Glutamatergic neuron (in vitro differentiated cells): ENCODE measurements at regions not wholly inside any gene's neighbourhood (a gene's known extent, or its start where the extent isn't known, plus 50 kb on each side); places are given as distances from the start of the nearest gene placed in this dataset.
A peak's percentile ranks its signal among the peaks of the same experiment; 100 is the strongest.
"Not testable (repeated sequence)": the region's sequence is repeated elsewhere in the genome, so short reads cannot be mapped to it uniquely, and the experiment has no call there.

Experiments used
- DNase-seq: peaks from one replicate; pipeline ENCODE4 v3.0.0; 2022
- H3K27ac Mint-ChIP-seq: one replicate; pipeline ENCODE4 v1.8.0; 2020; ENCODE audit warnings: mild to moderate bottlenecking, mixed read lengths, inconsistent platforms; ENCODE audit not compliant: unreplicated experiment
- H3K27me3 Mint-ChIP-seq: one replicate; pipeline ENCODE4 v1.8.0; 2020; ENCODE audit warnings: mild to moderate bottlenecking, moderate library complexity, mixed read lengths, inconsistent platforms; ENCODE audit not compliant: unreplicated experiment
- H3K36me3 Mint-ChIP-seq: one replicate; pipeline ENCODE4 v1.8.0; 2020; ENCODE audit warnings: mild to moderate bottlenecking, mixed read lengths, inconsistent platforms; ENCODE audit not compliant: unreplicated experiment
- H3K4me1 Mint-ChIP-seq: one replicate; pipeline ENCODE4 v1.8.0; 2020; ENCODE audit warnings: mild to moderate bottlenecking, low read depth, mixed read lengths, inconsistent platforms; ENCODE audit not compliant: unreplicated experiment
- H3K4me3 Mint-ChIP-seq: one replicate; pipeline ENCODE4 v1.8.0; 2020; ENCODE audit warnings: mild to moderate bottlenecking, mixed read lengths, inconsistent platforms; ENCODE audit not compliant: unreplicated experiment
- H3K9me3 Mint-ChIP-seq: one replicate; pipeline ENCODE4 v1.8.0; 2020; ENCODE audit warnings: mild to moderate bottlenecking, moderate library complexity, mixed read lengths, inconsistent platforms; ENCODE audit not compliant: unreplicated experiment

DNA sequence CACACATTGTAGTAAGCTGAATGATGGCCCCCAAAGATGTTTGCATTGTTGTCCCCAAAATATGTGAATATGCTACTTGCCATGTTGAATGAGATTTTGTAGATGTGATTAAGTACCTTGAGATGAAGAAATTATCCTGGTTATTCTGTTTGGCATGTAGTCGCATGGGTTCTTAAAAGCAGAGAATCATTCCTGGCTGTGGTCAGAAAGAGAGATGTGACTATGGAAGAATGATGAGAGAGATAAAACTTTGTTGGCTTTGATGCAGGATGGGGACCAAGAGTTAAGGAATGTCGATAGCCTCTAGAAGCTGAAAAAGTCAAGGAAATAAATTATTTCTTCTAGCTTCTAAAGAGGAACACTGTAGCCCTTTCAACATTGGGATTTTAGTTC is 200.2 kb upstream of the ZNF322 start:
- H3K27me3 Mint-ChIP-seq, H3K36me3 Mint-ChIP-seq, H3K4me1 Mint-ChIP-seq, H3K27ac Mint-ChIP-seq, DNase-seq, H3K4me3 Mint-ChIP-seq, H3K9me3 Mint-ChIP-seq: not testable (repeated sequence)

DNA sequence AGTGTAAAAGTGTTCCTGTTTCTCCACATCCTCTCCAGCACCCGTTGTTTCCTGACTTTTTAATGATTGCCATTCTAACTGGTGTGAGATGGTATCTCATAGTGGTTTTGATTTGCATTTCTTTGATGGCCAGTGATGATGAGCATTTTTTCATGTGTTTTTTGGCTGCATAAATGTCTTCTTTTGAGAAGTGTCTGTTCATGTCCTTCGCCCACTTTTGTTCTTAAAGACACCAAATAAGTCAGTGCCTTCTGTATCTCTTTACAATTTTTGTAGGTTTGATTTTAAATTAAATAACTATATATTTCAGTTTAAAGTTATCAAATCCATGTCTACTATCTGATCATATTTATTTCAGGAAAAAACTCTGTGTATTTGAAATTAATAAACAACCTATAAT is 202.4 kb upstream of the ZNF322 start:
- not testable (repeated sequence) for DNase-seq, H3K9me3 Mint-ChIP-seq, H3K4me1 Mint-ChIP-seq

DNA sequence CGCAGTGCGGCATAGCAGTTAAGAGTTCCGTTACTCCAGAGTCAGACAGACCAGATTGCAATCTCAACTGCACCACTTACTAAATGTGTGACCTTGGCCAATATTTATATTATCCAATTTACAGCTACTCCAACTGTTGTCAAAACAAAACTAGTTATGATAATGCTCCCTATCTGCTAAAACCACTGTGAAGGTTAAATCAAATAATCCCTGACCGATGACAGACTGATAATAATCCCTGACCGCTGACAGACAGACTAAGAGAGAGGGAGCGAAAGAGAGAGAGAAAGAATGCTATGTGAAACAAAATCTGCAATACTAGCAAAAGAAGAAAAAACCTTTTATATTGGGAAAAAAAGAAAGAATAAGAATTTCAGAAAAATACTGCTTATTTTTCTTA is 204.1 kb upstream of the ZNF322 start:
- H3K9me3 Mint-ChIP-seq, H3K4me3 Mint-ChIP-seq, H3K36me3 Mint-ChIP-seq, DNase-seq, H3K4me1 Mint-ChIP-seq, H3K27ac Mint-ChIP-seq, H3K27me3 Mint-ChIP-seq: not testable (repeated sequence)

More for the DNA sequence above, 202.4 kb upstream of the ZNF322 start:
- not testable (repeated sequence) for H3K27me3 Mint-ChIP-seq, H3K4me3 Mint-ChIP-seq, H3K27ac Mint-ChIP-seq, H3K36me3 Mint-ChIP-seq

DNA sequence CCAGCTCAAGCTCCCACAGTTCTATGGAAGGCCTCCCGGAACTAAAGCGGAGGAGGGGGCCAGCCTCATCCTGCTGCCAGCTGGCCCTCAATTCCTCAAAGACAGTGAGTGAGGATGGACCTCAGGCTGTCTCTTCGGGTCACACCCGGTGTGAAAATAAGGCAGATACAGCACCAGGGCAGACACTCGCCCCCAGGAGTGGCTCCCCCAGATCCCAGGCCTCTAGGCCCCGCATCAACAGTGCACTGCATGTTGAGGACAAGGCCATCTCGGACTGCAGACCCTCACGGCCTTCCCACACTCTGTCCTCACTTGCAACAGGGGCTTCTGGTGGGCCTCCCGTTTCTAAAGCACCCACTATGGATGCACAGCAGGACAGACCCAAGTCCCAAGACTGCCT is 239.2 kb upstream of the ZNF322 start:
- not testable (repeated sequence) for H3K27me3 Mint-ChIP-seq, DNase-seq, H3K27ac Mint-ChIP-seq, H3K4me3 Mint-ChIP-seq, H3K4me1 Mint-ChIP-seq, H3K9me3 Mint-ChIP-seq, H3K36me3 Mint-ChIP-seq

DNA sequence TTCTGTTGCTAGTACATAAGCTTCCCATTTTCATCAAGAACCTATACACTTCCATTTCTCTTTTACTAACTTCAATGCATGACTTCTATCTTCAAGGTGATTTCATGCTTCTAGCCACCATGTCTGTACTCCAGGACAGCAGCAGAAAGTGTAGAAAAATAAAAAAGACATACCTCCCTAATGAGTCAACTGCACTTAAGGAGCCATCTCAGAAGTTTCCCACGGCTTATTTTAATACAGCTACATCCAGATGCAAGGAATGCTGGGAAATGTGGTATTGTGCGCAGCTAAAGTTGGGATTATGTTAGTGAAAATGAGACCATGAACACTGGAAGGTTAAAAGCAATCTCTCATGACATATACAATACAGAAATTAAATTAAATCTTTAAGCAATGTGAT is 264.7 kb upstream of the ZNF322 start:
- H3K4me1 Mint-ChIP-seq, DNase-seq, H3K4me3 Mint-ChIP-seq: not testable (repeated sequence)

DNA sequence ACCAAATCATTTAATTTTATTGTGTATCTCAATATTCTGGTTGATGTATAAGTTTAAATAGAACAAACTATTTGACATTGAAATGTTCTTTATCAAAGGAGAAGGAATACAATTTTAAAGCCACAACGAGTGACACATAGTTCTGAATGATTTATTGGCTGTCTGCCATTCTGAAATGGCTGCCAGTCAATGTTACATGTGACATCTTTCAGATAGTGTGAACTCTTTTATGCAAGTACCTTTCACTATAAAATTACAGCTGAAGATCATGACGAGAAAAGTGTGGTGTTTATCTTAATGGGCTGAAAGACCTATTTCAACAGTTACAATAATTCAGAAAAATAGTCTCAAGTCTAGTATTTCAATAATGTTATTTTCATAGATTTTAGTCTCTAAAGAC is 268.6 kb upstream of the ZNF322 start:
- not testable (repeated sequence) for H3K36me3 Mint-ChIP-seq, H3K9me3 Mint-ChIP-seq, H3K4me1 Mint-ChIP-seq, DNase-seq, H3K4me3 Mint-ChIP-seq, H3K27me3 Mint-ChIP-seq, H3K27ac Mint-ChIP-seq

More for the DNA sequence above, 264.7 kb upstream of the ZNF322 start:
- not testable (repeated sequence) for H3K36me3 Mint-ChIP-seq, H3K9me3 Mint-ChIP-seq, H3K27me3 Mint-ChIP-seq, H3K27ac Mint-ChIP-seq

DNA sequence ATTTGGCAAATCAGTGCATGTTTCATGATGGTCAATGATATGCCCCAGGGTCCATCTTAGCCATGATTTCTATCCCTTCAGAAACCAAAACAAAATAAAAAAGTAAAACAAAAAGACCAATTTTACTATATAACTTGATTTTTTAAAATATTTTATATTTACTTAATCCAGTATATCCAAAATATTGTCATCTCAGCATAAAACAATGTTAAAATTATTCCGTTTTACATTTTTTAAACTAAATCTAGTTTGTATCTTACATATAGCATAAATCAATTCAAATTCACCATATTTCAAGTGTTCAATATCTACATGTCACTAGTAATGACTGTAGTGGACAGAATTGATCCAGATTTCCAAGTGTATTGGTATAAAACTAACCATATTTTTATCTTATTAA is 277.7 kb upstream of the ZNF322 start:
- H3K9me3 Mint-ChIP-seq, H3K27ac Mint-ChIP-seq, H3K4me3 Mint-ChIP-seq, H3K4me1 Mint-ChIP-seq, H3K27me3 Mint-ChIP-seq, H3K36me3 Mint-ChIP-seq, DNase-seq: not testable (repeated sequence)

DNA sequence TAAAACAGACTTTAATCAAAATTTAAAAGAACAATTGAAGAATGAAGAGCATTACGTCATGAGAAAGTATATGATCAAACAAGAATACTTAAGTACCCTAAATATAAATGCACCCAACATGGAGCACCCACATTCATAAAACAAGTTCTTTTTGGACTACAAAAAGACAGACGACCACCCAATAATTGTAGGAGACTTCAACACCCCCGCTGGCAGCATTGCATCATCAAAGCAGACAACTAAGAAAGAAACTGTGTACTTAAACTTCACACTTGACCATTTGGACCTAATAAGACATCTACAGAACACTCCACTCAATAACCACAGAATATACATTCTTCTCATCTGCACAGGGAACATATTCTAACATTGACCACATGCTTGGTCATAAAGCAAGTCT is 291.7 kb upstream of the ZNF322 start:
- not testable (repeated sequence) for H3K27me3 Mint-ChIP-seq, DNase-seq, H3K36me3 Mint-ChIP-seq, H3K27ac Mint-ChIP-seq, H3K4me3 Mint-ChIP-seq, H3K9me3 Mint-ChIP-seq, H3K4me1 Mint-ChIP-seq

DNA sequence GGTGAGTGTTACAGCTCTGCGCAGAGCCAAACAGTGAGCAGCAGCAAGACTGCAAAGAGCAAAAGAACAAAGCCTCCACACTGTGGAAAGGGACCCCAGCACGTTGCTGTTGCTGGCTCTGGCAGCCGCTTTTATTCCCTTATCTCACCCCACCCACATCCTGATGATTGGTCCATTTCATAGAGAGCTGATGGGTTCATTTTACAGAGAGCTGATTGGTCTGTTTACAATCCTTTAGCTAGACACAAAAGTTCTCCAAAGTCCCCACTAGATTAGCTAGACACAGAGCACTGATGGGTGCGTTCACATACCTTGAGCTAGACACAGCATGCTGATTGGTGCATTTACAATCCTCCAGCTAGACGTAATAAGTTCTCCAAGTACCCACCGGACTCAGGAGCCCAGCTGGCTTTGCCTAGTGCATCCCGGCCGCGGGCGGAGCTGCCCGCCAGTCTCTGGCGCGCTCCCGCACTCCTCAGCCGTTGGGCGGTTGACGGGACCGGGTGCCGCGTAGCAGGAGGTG is 291.4 kb upstream of the PRSS16 start:
- peak; percentile 37 for DNase-seq
- Mint-ChIP-seq H3K4me3 (peak overlapping the region; percentile 85), H3K27ac (peak overlapping the region; percentile 57)
- H3K9me3 Mint-ChIP-seq, H3K27me3 Mint-ChIP-seq, H3K36me3 Mint-ChIP-seq, H3K4me1 Mint-ChIP-seq: not testable (repeated sequence)
